22Rv1 (cell line): ENCODE measurements at regions not wholly inside any gene's neighbourhood (a gene's known extent, or its start where the extent isn't known, plus 50 kb on each side); places are given as distances from the start of the nearest gene placed in this dataset.

Experiments used
- H3K27ac ChIP-seq: fragments of 450-650 bp; 2 replicates; pipeline ENCODE4 v1.5.1; 2017
- ZFX ChIP-seq: fragments of 450-650 bp; IDR thresholded peaks from 2 replicates; pipeline ENCODE4 v1.6.1; 2017; ENCODE audit warnings: antibody characterized with exemption, borderline replicate concordance
- TF ChIP-seq, protein P1 (sequence below): fragments of 450-650 bp; IDR thresholded peaks from 2 replicates; pipeline ENCODE4 v1.5.1; 2017; ENCODE audit warnings: mild to moderate bottlenecking

GRCh38 chr6:4368649-4369048, 233.3 kb upstream of the ECI2 start:
- no peak for TF ChIP-seq ZFX
- TF ChIP-seq, protein P1, sequence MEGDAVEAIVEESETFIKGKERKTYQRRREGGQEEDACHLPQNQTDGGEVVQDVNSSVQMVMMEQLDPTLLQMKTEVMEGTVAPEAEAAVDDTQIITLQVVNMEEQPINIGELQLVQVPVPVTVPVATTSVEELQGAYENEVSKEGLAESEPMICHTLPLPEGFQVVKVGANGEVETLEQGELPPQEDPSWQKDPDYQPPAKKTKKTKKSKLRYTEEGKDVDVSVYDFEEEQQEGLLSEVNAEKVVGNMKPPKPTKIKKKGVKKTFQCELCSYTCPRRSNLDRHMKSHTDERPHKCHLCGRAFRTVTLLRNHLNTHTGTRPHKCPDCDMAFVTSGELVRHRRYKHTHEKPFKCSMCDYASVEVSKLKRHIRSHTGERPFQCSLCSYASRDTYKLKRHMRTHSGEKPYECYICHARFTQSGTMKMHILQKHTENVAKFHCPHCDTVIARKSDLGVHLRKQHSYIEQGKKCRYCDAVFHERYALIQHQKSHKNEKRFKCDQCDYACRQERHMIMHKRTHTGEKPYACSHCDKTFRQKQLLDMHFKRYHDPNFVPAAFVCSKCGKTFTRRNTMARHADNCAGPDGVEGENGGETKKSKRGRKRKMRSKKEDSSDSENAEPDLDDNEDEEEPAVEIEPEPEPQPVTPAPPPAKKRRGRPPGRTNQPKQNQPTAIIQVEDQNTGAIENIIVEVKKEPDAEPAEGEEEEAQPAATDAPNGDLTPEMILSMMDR, result no peak
- H3K27ac ChIP-seq, result no peak overlapping the region

DNA sequence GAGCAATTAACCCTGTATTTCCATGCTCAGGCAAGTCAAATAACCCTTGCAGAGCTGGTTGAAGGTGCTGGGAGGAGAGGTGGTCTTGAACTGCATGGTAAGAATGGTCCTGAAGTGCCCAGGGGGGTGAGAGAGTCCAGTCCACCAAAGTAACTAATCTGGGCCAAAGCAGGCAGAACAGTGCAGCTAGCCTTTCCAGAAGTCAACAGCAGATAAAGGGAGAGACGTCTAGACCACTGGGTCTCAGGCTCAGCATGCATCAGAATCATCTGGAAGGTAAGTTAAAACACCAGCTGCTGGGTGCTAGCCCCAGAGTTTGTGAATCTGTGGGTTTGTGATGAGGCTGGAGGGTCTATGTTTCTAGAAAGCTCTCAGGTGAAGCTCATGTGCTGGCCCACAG, 232.3 kb upstream of the ECI2 start:
- no peak for TF ChIP-seq ZFX
- TF ChIP-seq, protein P1, result no peak
- no peak overlapping the region for H3K27ac ChIP-seq

DNA sequence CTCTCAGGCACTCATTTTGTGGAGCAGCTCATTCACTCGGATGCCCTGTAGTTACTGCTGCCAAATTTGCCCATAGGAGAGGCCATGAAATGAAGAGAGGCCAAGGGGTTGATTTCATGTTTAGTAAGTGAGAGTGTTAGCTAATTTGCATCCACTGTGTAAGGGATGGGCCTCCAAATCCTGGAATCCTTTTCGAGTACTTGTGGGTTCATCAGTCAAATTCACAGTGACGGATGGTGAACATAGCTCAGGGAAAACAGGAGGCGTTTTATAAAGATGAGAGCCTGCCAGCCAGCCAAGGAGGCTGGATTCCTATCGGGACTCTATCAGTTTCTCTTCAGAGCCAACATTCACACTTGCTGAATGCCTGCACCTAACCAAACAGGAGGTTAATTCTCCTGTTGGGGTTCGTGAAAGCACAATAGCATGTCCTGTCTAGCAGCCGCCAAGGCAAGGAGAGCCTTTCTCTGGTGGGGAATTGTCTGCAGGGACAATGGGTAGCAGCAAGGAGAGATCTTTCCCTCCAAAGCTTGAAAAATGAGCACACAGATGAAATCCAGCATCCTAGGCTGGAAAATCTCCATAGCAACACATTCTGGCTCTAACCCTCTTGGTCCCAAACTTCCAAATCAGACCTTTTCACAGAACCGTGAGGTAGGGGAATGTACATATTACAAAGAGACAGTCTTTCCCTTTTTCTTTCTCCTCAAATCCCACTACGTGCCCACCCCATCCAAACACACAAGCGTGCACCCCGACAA, 231.4 kb upstream of the ECI2 start:
- TF ChIP-seq, protein P1, result no peak
- no peak for TF ChIP-seq ZFX

GRCh38 chr6:4365686-4366085, 230.3 kb upstream of the ECI2 start:
- TF ChIP-seq ZFX, result no peak
- TF ChIP-seq, protein P1, result no peak
- H3K27ac ChIP-seq, result no peak overlapping the region

More for the DNA sequence above, 231.4 kb upstream of the ECI2 start:
- no peak overlapping the region for H3K27ac ChIP-seq

GRCh38 chr6:4364711-4365110, 229.3 kb upstream of the ECI2 start:
- H3K27ac ChIP-seq, result no peak overlapping the region
- no peak for TF ChIP-seq ZFX
- TF ChIP-seq, protein P1, result no peak

GRCh38 chr6:4364172-4364571, 228.8 kb upstream of the ECI2 start:
- TF ChIP-seq, protein P1, result no peak
- no peak for TF ChIP-seq ZFX

GRCh38 chr6:4363656-4364055, 228.3 kb upstream of the ECI2 start:
- H3K27ac ChIP-seq, result no peak overlapping the region
- TF ChIP-seq ZFX, result no peak
- TF ChIP-seq, protein P1, result no peak

More at GRCh38 chr6:4364172-4364571, 228.8 kb upstream of the ECI2 start:
- no peak overlapping the region for H3K27ac ChIP-seq
